GM18517 (cell line): ENCODE measurements at regions not wholly inside any gene's neighbourhood (a gene's known extent, or its start where the extent isn't known, plus 50 kb on each side); places are given as distances from the start of the nearest gene placed in this dataset.
"Not testable (repeated sequence)": the region's sequence is repeated elsewhere in the genome, so short reads cannot be mapped to it uniquely, and the experiment has no call there.

Source experiments
- ATAC-seq: cut with Tn5 transposase; IDR thresholded peaks from one replicate; pipeline ENCODE4 v1.9.1; 2021; ENCODE audit warnings: mild to moderate bottlenecking, moderate library complexity; ENCODE audit not compliant: unreplicated experiment

DNA sequence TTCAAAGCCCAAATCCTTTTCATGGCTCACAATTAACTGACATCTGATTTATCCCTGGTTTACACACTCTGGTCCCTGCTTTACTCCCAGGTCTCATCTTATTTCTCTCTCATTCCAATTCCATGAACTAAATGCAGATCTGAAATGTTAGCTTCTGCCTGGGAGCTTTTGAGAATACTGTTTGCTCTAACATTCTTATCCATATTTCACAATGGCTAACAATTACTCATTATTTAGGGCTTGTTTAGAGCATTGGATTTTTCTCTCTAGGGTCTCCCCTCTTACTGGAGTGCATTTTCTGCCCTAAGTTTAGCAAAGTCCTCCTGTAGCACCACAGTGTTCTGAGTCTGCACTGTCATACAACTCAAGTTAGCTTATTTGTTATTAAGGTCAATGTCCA, 121.5 kb upstream of the HCRTR2 start:
- ATAC-seq = no peak

DNA sequence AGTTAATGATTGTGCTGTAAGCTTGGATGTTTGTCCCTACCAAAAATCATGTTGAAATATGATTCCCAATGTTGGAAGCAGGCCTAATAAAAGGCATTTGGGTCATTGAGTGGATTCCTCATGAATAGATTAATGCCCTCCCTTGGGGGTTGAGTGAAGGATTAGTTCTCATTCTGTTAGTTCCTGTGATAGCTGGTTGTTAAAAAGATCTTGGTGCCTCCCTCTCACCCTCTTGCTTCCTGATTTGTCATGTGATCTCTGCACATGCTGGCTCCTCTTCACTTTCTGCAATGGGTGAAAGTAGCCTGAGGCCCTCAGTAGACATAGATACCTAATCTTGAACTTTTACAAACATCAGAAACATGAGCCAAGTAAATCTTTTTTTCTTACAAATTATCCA, 115.6 kb upstream of the HCRTR2 start:
- no peak for ATAC-seq

DNA sequence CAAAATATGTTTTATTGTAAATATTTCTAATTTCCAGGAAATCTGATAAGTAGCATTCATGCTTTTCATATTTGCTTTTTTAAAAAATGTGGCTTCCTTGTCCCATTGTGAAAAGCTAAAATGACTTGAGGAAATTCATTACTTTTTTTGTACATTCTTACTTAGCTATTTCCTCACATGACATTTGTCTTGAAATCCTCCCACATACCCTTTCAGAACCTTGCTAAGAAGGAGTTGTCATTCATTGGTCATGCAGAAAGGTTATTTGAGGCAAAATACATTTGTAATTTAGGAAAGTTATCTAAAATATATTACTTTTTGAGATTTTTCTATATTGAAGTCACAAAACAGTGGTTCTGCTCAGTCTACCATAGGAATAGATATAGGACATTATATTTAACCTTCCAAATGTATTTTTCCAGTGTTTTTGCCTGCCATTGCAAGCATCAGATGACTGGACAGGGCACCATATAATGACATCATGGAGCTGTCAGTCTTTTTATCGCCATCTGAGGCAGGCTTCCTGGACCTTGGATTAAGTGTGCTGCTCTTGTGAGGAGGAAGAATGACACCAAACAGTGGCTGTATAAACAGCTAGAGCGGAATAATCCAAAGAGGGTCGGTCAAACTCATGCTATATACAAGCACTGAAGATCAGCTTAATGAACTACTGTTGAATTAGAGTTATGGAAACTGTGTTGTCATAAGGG, 109.4 kb upstream of the HCRTR2 start:
- no peak for ATAC-seq

DNA sequence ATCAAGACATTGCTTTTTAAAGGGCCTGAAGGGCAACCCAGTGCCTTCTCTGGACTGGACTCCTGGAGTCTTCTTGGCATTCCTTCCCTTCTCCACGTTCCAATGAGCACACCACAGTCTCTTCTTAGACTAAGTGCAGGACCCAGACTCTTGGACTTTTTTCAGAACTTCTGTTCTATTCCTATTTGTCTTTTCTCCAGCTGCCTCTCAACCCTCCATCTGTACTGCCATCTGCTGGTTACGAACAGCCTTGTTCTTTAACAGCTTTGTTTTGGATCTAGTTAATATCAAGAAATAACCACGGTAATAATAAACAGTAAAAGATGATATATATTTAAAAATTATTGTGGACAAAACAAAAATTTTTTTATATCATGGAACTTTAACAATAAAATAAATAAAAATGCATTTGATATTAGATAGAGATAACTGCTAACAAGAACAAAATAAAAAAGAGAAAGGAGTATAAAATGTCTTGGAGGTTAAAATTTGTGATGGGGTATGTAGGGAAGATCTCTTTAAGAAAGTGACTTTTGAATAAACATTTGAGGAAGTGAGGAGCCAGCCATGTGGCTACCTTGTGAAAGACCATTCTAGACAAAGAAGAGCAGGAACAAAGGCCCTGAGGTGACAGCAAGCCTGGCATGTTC, 105.1 kb upstream of the HCRTR2 start:
- no peak for ATAC-seq

DNA sequence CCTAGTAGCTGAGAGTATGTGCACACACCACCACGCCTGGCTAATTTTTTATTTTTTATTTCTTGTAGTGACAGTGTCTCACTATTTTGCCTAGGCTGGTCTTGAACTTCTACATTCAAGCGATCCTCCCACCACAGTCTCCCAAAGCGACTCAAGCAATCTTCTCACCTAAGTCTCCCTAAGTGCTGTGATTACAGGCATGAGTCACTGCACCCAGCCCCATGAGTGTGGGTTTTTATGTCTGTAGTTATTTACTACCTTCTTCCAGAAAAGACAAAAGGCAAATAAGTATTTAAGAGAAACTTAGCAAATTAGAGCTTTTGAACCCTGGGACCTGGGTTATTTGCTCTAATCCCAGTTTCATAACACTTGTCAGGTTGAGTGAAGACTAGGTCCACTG, 92.3 kb upstream of the HCRTR2 start:
- no peak for ATAC-seq

DNA sequence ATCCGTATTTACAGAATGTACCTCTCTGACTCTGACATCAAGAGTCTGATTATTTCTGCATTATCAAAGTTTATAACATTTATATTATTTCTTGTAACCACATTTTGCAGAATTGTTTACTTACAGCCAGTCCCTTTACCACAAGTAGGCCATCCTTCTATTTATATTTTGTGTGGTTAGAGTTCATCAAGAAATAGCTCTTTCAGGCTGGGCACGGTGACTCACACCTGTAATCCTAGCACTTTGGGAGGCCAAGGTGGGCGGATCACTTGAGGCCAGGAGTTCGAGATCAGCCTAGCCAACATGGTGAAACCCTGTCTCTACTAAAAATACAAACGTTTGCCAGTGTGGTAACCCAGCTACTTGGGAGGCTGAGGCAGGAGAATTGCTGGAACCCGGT, 86.3 kb upstream of the HCRTR2 start:
- not testable (repeated sequence) for ATAC-seq

DNA sequence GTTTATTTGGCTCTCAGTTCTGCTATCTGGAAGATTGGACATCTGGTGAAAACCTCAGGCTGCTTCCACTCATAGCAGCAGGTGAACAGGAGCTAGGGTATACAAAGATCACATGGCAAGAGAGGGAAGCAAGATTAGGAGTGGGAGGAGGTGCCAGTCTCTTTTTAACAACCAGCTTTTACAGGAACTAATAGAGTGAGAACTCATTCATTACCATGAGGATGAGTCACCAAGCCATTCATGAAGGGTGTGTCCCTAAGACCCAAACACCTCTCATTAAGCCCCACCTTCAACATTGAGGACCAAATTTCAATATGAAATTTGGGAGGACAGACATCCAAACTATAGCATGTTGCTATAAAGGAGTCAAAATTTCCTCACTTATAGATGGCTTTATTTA, 85.4 kb upstream of the HCRTR2 start:
- no peak for ATAC-seq

DNA sequence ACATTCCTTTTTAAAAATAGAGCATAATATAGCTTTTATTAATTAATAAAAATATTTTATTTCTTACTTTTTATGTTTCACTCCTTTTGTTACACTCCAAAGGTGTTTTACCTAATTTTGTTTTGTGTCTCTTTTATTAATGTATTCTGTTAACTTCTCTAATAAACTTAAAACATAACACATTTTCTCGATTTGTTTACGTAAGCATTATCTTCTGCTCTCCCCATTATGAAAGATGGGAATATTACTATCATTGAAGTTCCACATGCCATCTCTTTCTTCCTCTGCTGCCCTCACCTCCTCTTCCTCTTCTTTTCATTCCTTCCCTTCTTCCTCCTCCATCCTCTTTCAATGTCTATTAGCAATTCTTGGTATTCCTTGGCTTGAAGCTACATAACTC, 85.0 kb upstream of the HCRTR2 start:
- ATAC-seq = no peak

DNA sequence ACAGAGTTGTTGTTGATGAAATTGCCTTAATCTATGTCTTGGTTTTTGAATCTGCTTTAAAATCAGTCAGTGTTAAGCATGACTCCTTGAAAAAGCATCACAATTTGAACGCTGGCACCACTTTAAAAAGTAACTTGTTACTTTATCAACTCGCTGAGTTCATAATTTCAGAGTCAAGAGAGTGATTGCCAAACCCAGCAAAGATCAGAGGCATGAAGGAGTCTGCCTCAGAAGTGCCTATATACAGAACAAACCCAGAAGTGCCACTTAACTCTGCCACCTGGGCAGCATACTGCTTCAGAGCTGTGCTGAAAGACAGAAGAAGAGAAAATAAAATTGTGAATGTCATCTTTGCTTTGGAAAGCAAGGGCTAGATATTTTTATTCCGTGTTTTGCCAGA, 73.6 kb upstream of the HCRTR2 start:
- ATAC-seq = no peak

DNA sequence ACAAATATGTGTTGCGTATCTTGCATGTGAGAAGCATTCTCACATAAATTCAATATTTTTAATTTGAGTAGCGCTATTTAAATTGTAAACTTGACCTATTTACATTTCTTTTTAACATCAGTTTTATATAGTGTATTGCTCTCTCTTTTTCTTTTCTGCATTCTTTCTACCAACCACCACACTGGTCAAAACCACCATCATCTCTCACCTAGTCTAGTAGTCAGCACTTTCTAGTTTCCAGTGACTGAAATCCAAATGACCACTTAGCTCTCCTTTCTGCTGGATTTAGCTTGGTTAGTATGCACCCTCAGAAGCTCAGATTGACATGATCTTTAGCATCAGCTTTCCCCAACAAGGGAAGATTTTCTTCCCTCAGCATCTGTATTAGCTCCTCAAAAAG, 73.2 kb upstream of the HCRTR2 start:
- ATAC-seq = no peak

DNA sequence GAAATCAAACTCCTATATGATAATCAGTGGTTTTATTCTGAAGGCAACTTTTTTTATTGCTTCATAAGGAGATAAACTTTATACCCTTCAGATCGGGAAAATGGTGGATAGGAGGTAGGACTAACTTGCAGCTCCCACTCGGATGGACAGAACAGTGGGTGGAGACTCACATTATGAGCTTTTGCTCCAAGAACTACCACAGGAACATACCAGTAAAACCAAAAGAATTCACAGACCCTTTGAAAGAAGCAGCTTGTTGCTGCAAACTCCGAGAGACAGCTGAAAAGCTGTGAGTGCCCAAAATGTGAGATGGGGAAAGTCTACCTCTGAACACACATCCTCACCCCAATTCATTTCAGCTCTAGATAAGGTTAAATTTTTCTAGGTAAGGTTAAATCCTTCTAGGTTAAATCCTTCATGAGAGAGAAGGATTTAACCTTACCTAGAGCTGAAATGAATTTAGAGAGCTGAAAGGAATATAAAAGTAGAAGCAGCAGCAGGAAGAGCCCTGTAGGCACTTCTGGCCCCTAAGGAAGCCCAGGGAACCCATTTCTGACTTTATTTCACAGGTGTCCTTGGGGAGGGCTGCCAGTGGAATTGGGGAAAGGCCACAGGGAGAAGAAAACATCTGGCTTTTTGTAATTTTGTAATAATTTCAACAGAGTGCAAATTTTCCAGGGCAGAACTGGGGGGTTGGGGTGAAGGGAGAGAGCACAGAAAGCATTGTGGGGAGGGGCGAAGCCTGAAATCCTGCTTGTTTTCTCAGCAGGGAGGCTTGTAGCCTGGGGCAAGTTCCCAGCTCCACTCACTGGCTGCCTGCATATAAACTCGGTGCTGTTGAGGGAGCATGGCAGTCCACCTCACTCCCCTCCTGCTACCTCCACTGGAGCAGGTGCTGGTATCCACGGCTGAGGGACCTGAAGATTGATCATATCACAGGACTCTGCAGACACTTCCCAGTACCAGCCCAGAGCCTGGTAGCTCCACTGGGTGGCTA, 65.9 kb upstream of the HCRTR2 start:
- no peak for ATAC-seq

DNA sequence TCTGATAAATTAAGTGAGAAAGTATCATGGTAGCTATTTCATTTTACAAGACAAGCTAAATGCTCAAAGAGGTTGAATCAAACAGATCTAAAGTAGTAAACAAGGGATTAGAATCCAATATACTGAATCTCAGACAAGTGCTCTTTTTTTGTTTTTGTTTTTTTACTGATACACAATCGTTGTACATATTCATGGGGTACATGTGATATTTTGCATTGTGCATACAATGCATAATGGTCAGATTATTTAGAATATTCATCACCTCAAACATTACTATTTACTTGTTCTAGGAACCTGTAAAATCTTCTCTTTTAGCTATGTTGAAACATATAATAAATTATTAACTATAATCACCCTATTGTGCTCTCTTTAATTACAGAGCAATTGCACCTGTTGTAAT, 57.0 kb upstream of the HCRTR2 start:
- ATAC-seq = no peak

DNA sequence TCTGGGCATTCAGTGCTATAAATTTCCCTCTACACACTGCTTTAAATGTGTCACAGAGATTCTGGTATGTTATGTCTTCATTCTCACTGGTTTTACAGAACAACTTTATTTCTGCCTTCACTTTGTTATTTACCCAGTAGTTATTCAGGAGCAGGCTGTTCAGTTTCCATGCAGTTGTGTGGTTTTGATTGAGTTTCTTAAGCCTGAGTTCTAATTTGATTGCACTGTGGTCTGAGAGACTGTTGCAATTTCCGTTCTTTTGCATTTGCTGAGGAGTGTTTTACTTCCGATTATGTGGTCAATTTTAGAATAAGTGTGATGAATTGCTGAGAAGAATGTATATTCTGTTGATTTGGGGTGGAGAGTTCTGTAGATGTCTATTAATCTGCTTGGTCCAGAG, 50.1 kb upstream of the HCRTR2 start:
- ATAC-seq = not testable (repeated sequence)
